GM12878 (cell line): ENCODE measurements at regions not wholly inside any gene's neighbourhood (a gene's known extent, or its start where the extent isn't known, plus 50 kb on each side); places are given as distances from the start of the nearest gene placed in this dataset.

Experiments
- ATAC-seq: fragments of 200-7000 bp; cut with Tn5 transposase; 3 replicates; pipeline ENCODE4 v1.9.1; 2020; ENCODE audit warnings: mild to moderate bottlenecking, moderate library complexity
- BruUV-seq: library from RNA; stranded (reverse); fragments of 400-500 nt; replicated peaks from 2 replicates; lab custom pipeline; 2021; lab: Mats Ljungman, UMichigan
- CTCF ChIA-PET: fragments of 300-600 bp; sonication (Branson Sonifier 250); formaldehyde crosslinking; extraction: SDS; loops from one replicate; lab custom pipeline; 2021; ENCODE audit warnings: inconsistent platforms; lab: Yijun Ruan, JAX
- POLR2A ChIA-PET: fragments of 350-600 bp; formaldehyde crosslinking; extraction: SDS; loops from one replicate; lab custom pipeline; 2021; ENCODE audit warnings: inconsistent platforms; lab: Charles Lee
- RAD21 ChIA-PET: fragments of 300-600 bp; sonication (Branson Sonifier 250); formaldehyde crosslinking; loops from one replicate; lab custom pipeline; 2023; ENCODE audit warnings: antibody characterized with exemption; ENCODE audit not compliant: unreplicated experiment; lab: Charles Lee
- SMC1A ChIA-PET: fragments of 300-600 bp; sonication (Branson Sonifier 250); formaldehyde crosslinking; loops from one replicate; lab custom pipeline; 2023; ENCODE audit not compliant: unreplicated experiment, uncharacterized antibody; lab: Charles Lee
- DNase-seq: peaks from one replicate; pipeline ENCODE4 v3.0.0-alpha.2; 2011; ENCODE audit warnings: low read depth, low spot score
- FAIRE-seq: peaks from 3 replicates; lab custom pipeline; 2011; peaks lifted over from hg19 to GRCh38; lab: Jason Lieb, UNC
- H2AFZ ChIP-seq: 2 replicates; pipeline ENCODE4 v1.6.0; 2011; ENCODE audit warnings: low read depth, low read length, control low read depth; ENCODE audit not compliant: control insufficient read depth
- H3K27ac ChIP-seq: 2 replicates; pipeline ENCODE4 v1.5.1; 2011; ENCODE audit warnings: control low read depth; ENCODE audit not compliant: control insufficient read depth, insufficient read depth
- H3K27me3 ChIP-seq, 2 experiments: replicated peaks in 1 of 2; 2 replicates each; pipeline versions ENCODE4 v1.6.0 to v1.6.1; 2011; ENCODE audit warnings: low read length in 1 of 2; ENCODE audit not compliant: control insufficient read depth in 2 of 2, insufficient read depth in 2 of 2
- H3K36me3 ChIP-seq, 2 experiments: 2 replicates each; pipeline ENCODE4 v1.5.1; 2011; ENCODE audit warnings: low read length in 1 of 2; ENCODE audit not compliant: control insufficient read depth in 2 of 2, insufficient read depth in 2 of 2
- H3K4me1 ChIP-seq: 2 replicates; pipeline ENCODE4 v1.6.1; 2011; ENCODE audit warnings: mild to moderate bottlenecking, low read length, moderate library complexity, mixed read lengths; ENCODE audit not compliant: control insufficient read depth, insufficient read depth
- H3K4me2 ChIP-seq: 2 replicates; pipeline ENCODE4 v1.6.0; 2011; ENCODE audit warnings: control low read depth; ENCODE audit not compliant: control insufficient read depth, insufficient read depth
- H3K4me3 ChIP-seq: fragments of 200-600 bp; sonication (generic); 2 replicates; pipeline ENCODE4 v1.5.1; 2016
- H3K79me2 ChIP-seq: 2 replicates; pipeline ENCODE4 v1.6.0; 2011; ENCODE audit warnings: low read length; ENCODE audit not compliant: control insufficient read depth, insufficient read depth
- H3K9ac ChIP-seq: 2 replicates; pipeline ENCODE4 v1.8.0; 2011; ENCODE audit warnings: low read length, control low read depth, mixed read lengths; ENCODE audit not compliant: control insufficient read depth, insufficient read depth
- H3K9me3 ChIP-seq: replicated peaks from 3 replicates; pipeline ENCODE4 v1.5.1; 2011; ENCODE audit warnings: mild to moderate bottlenecking, low read length; ENCODE audit not compliant: control insufficient read depth, insufficient read depth
- H4K20me1 ChIP-seq: 2 replicates; pipeline ENCODE4 v1.6.0; 2011; ENCODE audit not compliant: control insufficient read depth, insufficient read depth
- ATF3 ChIP-seq: IDR thresholded peaks from 2 replicates; pipeline ENCODE4 v1.6.1; 2011; ENCODE audit warnings: low read depth, mild to moderate bottlenecking, low read length, moderate library complexity, borderline replicate concordance; ENCODE audit errors: extremely low read depth
- BACH1 ChIP-seq: fragments of 450-650 bp; IDR thresholded peaks from 2 replicates; pipeline ENCODE4 v1.6.1; 2017; ENCODE audit warnings: mild to moderate bottlenecking, borderline replicate concordance
- CBX5 ChIP-seq: sonication (generic); IDR thresholded peaks from 2 replicates; pipeline ENCODE4 v1.6.1; 2016; ENCODE audit warnings: low read depth, moderate library complexity, mild to moderate bottlenecking, inconsistent platforms
- CUX1 ChIP-seq: IDR thresholded peaks from 2 replicates; pipeline ENCODE4 v1.6.1; 2012; ENCODE audit warnings: improper control_type of control experiment, low read depth, low read length; ENCODE audit not compliant: insufficient replicate concordance
- EED ChIP-seq: sonication (generic); IDR thresholded peaks from 2 replicates; pipeline ENCODE4 v1.6.1; 2016; ENCODE audit warnings: antibody characterized with exemption, low read depth
- KDM1A ChIP-seq: fragments of 200-600 bp; sonication (generic); IDR thresholded peaks from 2 replicates; pipeline ENCODE4 v1.6.1; 2016; ENCODE audit warnings: borderline replicate concordance
- NKRF ChIP-seq: fragments of 450-650 bp; conservative IDR thresholded peaks from 2 replicates; pipeline ENCODE4 v1.6.1; 2017; ENCODE audit warnings: mild to moderate bottlenecking, moderate library complexity
- SKIL ChIP-seq: fragments of 450-650 bp; IDR thresholded peaks from 2 replicates; pipeline ENCODE4 v1.6.1; 2017; ENCODE audit warnings: mild to moderate bottlenecking, low read depth, inconsistent platforms; ENCODE audit not compliant: poor library complexity, severe bottlenecking
- WGBS: methylation state at CpG from one replicate; pipeline ENCODE4 v1.1.6; 2016; ENCODE audit warnings: low lambda C conversion rate; ENCODE audit not compliant: insufficient replicate concordance, insufficient coverage; ENCODE audit errors: missing lambda C conversion rate; 5-methylcytosine and 5-hydroxymethylcytosine counted together
- in situ Hi-C: fragments of 300-500 bp; cut with MboI; formaldehyde crosslinking; loops from 9 replicates; pipeline ENCODE4 v1.14.3; 2018; ENCODE audit warnings: mixed read lengths
- intact Hi-C: fragments of 100-400 bp; cut with micrococcal nuclease; formaldehyde crosslinking; loops from one replicate; pipeline ENCODE4 v1.14.2; 2022; ENCODE audit not compliant: unreplicated experiment
- TF ChIP-seq, protein P1 (sequence below), 3 experiments: IDR thresholded peaks in 2 of 3; conservative IDR thresholded peaks in 1 of 3; 2 replicates each; pipeline ENCODE4 v1.5.1; 2011; ENCODE audit warnings: low read depth in 3 of 3, low read length in 3 of 3, mild to moderate bottlenecking in 3 of 3, control low read depth in 2 of 3, moderate library complexity in 2 of 3, inconsistent platforms in 1 of 3, mixed read lengths in 1 of 3; ENCODE audit not compliant: control insufficient read depth in 2 of 3, insufficient read depth in 1 of 3; ENCODE audit errors: extremely low read depth in 1 of 3

DNA sequence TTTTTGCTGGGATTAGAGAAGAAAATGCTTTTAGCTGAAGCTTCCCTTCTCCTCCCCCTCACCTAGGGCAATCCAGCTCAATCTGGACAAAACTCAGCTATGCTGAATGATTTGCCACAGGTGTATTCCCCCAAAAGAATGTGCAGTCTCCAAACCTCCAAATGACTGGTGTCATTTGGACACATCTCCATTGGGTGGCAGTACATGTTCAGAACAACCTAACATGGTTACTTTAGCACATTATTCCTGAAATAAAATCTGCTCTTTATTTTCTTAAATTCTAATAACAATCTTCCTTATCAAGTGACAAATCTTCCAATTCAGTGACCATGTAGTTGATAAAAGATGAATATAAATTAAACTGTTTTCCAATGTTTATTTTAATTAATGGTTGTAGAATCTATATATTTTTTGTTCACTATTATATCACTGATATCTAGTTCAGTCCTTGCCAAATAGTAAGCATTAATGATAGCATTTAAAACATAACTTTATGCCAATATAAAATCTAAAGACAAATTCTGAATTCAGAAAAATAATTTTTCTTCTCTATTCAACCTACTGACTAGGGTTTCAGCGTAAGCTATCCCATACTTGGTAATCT is 61.3 kb upstream of the MOCS2 start:
- H3K4me1 ChIP-seq = no peaks in the 10 kb centered on the region
- DNase-seq (no peak), FAIRE-seq (no peak), ATAC-seq (peak; percentile 66; the same call in 2 of the 3 replicates)
- H3K4me2 ChIP-seq = no peak overlapping the region
- RAD21 ChIA-PET = interaction anchor here (0.5 to 1.6 kb wide), 3 partner anchors 473 to 1955 kb away, joined by 3 to 9 read pairs (median 3); no protein-coding TSS in a partner anchor
- H3K79me2 ChIP-seq = no peaks in the 10 kb centered on the region
- no peak overlapping the region for H3K27ac ChIP-seq
- 81% methylated on average over 1 of the region's 1 CpG for WGBS
- POLR2A ChIA-PET = no interaction called here
- SMC1A ChIA-PET = interaction anchor here (1.0 to 1.1 kb wide), 3 partner anchors 55 to 1058 kb away, joined by 3 to 6 read pairs (median 4); no protein-coding TSS in a partner anchor
- H3K9ac ChIP-seq = no peak overlapping the region
- H4K20me1 ChIP-seq = no peaks in the 10 kb centered on the region
- in situ Hi-C loops (no loop called here), intact Hi-C loops (loop anchor here (2.0 to 5.0 kb wide), 3 partner anchors 256 to 1064 kb away; no protein-coding TSS in a partner anchor)
- no peaks in the 10 kb centered on the region for H3K27me3 ChIP-seq
- CTCF ChIA-PET = interaction anchor here (0.7 to 2.3 kb wide), 4 partner anchors 23 to 1064 kb away, joined by 3 to 12 read pairs (median 7); no protein-coding TSS in a partner anchor
- H2AFZ ChIP-seq = no peak overlapping the region
- H3K9me3 ChIP-seq = no peaks in the 10 kb centered on the region
- no peak overlapping the region for H3K4me3 ChIP-seq
- H3K36me3 ChIP-seq = no peaks in the 10 kb centered on the region
- BruUV-seq = no TSS peak
- TF ChIP-seq KDM1A = no peak
- no peak for TF ChIP-seq EED
- no peak for TF ChIP-seq CBX5
- TF ChIP-seq CUX1 = no peak
- TF ChIP-seq ATF3 = no peak
- no peak for TF ChIP-seq NKRF
- no peak for TF ChIP-seq BACH1
- TF ChIP-seq, protein P1, sequence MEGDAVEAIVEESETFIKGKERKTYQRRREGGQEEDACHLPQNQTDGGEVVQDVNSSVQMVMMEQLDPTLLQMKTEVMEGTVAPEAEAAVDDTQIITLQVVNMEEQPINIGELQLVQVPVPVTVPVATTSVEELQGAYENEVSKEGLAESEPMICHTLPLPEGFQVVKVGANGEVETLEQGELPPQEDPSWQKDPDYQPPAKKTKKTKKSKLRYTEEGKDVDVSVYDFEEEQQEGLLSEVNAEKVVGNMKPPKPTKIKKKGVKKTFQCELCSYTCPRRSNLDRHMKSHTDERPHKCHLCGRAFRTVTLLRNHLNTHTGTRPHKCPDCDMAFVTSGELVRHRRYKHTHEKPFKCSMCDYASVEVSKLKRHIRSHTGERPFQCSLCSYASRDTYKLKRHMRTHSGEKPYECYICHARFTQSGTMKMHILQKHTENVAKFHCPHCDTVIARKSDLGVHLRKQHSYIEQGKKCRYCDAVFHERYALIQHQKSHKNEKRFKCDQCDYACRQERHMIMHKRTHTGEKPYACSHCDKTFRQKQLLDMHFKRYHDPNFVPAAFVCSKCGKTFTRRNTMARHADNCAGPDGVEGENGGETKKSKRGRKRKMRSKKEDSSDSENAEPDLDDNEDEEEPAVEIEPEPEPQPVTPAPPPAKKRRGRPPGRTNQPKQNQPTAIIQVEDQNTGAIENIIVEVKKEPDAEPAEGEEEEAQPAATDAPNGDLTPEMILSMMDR (IDR thresholded peaks at IDR 0.05 in 2 of 3, conservative IDR thresholded peaks at IDR 0.05 in 1 of 3; ENCODE audit: control insufficient read depth in 2 of 3, extremely low read depth in 1 of 3, insufficient read depth in 1 of 3, low read depth in 3 of 3, low read length in 3 of 3) = peak; percentile 48 to 56 (median 56); a peak in 5 of 6 replicates
- no peak for TF ChIP-seq SKIL
